HG03520 (cell line): ENCODE measurements at regions not wholly inside any gene's neighbourhood (a gene's known extent, or its start where the extent isn't known, plus 50 kb on each side); places are given as distances from the start of the nearest gene placed in this dataset.

Experiments used
- ATAC-seq: cut with Tn5 transposase; IDR thresholded peaks from one replicate; pipeline ENCODE4 v1.9.1; 2021; ENCODE audit warnings: mild to moderate bottlenecking, moderate library complexity; ENCODE audit not compliant: unreplicated experiment

DNA sequence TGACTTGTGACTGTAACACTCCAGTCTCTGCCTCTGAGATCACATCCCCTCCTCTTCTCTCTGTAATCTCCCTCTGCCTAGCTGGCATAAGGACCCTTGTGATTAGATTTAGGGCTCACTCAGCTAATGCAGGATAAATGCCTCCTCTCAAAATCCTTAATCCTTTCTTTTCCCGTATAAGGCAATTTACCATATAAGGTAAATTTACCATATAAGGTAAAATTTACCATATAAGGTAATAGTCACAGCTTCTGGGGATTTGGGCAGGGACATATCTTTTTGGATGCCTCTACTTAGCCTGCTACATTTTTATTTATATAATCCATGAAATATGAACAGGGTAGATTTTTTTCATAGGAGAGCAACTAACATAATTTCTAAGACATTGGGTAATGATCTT, 318.0 kb upstream of the PUM3 start:
- no peak for ATAC-seq

DNA sequence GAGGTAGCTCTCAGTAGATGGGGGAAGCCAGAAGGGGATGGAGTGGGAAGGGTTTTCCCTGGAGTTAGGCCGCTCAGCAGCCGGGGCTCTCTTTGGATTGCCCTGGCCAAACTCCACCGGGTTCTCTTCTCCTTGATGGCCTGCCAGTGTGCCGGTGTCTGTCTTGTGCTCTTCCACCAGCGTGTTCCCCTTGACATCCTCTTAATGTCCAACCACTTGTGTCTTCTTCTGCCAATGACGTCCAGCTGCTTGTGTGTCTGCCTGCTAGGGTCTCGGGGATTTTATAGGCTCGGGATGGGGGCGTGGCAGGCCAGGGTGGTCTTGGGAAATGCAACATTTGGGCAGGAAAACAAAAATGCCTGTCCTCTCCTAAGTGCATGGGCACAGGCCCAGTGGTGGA, 313.1 kb upstream of the PUM3 start:
- no peak for ATAC-seq

DNA sequence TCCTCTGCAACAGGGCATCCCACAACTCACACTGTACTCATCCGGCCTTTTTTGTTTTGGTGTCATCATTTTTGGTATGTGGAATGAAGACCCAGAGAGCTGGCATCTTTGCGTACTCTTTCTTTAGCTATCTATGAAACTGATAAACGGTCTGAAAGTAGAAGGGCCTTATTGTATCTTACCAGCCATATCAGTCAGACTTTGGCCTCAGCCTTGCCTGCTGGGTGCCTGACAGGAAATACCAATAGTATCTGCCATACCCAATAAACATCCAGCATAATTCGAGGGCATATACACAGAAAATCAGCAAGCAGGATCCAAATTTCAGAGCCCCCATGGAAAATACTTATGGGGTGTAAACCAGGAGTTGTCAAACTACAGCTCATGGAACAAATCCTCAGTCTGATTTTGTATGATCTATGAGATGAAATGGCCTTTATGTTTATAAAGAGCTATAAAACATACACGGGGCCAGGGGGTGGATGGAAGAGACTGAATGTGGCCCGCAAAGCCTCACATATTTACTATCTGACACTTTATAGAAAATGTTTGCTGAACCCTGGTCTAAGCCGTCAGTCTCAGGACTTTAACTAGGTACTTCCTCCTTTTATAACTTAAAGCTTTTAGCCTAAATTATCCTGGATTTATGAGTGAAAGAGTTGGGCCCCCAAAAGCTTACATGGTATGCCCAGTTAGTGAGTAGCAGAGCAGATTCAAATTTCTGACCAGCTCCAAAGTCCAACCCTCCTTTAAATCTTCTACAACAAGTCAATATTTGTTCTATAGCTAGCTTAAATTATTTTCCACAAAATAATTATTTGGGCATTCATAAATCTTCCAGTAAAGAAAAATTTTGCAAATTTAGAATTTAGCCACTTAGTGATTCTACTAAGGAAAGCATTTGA, 308.0 kb upstream of the PUM3 start:
- ATAC-seq: no peak

DNA sequence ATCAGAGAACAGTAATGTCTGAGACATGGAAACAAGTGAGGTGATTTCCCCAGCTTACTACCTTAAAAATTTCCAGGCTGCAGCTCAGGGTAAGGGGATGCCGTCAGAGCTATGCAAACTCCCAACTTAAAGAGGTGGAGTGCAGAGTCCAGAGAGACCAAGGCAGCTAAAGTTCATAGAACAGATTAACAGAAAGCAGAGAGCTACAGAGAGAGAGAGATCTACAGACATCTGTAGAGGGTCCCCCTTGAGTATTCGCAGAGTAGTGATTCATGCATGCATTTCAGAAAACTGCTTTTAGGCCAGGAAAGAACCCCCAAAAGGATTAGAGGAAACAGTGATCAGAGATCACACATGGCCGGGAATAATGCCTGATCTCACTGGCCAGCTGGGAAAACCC, 306.2 kb upstream of the PUM3 start:
- ATAC-seq: no peak

DNA sequence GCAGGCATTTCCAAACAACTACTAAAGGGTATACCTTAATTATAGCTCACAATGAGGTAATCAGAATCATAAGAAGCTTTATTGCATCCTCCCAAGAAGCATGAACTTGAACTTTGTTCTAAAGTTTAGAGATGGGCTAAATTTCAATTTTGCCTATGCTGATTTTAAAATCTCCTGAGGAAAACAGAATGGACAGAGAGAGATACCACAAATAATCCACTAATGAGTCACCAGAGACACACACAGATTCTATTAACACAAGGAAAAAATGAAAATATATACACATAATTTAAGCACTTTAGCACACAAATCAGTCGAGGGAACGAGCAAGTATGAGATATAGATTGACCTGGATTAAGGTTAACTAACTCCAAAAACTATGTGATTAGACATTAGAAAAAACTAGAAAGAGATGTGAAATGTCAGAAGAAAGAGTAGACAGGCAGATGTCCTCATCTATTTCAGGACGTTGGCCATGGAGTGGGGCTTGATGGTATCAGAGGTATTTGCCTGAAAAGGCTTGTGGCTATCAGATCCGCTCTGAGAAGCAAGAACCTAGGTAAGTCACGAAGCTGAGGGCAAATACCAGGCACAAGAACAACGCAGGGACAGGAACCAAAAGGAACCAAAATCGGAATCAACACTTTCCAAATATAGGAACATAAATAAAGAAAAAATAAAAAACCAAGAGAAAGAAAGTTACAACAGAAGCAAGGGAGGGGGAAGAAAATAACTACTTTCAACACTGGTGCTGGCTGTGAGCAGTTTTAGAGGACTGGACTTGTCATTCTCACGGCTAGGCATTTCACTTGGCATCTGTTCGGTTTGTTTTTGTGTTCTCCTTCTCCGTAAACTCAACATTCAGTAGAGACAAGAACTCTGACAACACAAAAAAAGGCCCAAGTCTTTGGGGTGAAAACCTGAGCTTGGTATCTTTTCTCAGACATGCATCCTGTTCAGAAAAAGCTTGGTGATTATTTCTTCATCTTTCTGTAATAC, 294.6 kb upstream of the PUM3 start:
- no peak for ATAC-seq

DNA sequence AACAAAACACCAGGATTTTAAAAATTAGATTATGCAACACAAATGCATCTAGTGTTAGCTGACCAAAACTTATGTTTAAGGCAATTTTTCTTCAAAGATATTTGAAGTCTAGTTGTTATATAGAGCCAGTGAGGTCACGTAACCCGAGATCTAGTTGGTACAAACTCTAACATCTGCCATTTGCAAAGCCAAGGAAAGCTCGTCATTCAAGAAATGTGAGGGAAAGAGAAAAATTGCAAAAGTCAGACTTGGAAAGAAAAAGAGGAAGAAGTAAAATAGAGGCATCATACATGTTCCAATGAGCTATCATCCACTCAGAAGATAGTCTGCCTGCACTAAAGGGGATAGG, 293.4 kb upstream of the PUM3 start:
- ATAC-seq: no peak

DNA sequence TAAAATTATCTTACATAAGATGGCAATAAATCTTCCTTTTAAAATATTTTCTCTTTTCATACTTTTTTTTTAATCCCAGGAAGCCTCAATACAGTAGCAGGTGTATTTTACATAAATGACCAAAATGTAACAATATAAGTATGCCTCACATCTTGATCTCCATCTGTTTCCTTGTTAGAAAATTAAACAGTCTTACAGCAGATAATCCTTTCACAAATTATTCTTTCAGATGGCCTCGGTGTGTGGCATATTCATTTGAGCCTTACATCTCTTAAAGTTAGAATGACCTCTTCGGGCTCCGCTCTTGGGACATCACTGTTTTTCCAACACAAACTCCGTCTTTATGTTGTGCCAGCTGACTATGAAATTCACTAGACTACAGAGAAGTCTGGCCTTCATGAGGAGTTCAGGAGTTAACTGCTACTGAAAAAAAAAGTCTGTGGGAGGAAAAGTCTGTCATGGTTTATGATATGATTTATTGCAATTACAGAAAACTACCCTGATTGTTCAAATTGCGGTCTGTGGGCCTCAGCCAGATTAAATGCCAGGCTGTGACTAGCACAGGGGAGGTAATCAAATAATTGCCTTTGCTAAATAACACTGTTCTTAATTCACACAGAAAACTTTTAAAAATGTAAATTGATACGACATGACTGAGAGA, 292.9 kb upstream of the PUM3 start:
- ATAC-seq: no peak

DNA sequence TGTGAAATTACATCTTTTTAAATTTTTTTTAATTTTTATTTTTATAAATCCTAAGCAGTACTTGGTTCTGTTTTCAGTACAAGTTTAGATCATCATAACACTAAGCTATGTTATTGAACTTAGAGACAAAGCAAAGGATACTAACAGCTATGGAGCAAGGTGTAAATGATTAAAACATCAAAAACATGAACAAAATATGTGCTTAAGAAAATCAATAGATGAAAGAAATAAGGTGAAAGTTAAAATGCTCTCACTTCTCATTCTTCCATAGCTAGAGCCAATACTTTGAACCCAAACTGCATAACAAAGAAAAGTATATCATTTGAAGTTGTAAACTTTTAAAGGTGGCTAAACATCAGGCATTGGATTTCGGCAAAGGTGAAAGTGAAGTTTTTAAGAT, 292.3 kb upstream of the PUM3 start:
- no peak for ATAC-seq

DNA sequence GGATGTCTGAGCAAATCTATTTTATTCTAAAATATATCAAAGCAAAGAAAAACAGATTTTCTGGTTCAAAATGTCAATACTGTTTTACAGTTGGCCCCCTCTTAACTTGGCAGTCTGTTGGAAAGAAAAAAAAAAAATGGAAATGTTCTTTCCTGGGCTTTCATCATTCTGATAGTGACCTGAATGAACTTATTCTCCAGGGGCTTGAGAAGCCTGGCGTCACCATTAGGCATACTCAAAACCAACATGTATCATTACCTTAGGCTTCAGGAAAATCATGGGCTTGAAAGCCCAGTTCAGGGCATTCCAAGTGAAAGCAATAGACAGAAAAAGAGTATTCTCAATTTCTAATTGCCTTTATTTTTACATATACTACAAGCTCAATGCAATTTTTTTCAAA, 283.7 kb upstream of the PUM3 start:
- ATAC-seq: no peak

DNA sequence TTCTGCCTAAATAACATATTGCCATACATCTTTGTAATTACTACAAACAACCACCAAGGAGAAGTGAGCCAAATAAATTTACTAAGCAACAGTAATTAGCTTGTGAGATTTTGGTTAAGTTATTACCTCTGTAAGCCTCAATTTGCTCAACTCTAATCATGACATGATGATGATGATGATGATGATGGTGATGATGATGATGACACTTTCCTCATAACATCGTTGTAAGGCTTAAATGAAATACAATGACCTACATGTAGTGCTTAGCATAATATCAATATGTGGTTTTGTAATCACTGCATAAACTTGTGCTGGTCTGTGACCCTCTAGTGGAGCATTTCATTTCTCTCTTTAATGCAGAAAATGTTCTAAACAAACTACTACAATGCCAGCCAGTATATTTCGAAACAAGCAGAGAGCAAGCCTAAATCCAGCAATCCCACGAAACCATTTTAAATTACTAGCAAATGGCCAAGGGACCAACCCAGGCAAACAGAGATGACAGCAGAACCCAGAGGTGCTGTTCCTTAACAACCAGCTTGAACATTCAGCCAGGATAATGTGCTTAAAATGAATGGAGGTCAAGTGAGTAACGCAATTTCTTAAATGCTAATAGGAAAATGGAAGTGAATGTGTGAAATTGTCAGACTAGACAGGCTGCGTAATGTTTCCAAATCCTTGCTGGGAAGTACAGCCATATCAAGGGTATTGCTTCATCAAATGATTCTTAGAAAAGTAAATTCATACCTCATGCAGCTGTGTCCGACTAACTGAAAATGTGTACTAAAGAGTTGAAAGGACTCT, 281.9 kb upstream of the PUM3 start:
- ATAC-seq: no peak

DNA sequence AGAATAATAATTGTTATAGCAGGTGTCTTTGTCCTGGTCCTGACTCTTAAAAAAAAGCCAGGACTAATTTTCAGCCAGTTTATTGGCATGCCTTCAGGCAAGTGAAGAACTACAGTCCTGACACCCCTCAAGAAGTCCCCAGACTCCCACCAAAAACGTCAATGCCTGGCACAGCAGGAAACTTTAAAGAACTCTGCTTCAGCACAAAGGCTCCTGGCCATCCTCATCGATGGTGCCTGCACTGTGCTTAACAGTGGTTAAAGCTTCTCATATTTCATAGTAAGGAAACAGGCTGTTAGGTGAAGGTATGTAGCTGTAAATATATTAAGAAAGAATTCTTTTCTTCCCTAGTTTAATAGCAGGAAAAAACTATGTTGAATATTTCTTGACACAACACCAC, 280.1 kb upstream of the PUM3 start:
- ATAC-seq: no peak

DNA sequence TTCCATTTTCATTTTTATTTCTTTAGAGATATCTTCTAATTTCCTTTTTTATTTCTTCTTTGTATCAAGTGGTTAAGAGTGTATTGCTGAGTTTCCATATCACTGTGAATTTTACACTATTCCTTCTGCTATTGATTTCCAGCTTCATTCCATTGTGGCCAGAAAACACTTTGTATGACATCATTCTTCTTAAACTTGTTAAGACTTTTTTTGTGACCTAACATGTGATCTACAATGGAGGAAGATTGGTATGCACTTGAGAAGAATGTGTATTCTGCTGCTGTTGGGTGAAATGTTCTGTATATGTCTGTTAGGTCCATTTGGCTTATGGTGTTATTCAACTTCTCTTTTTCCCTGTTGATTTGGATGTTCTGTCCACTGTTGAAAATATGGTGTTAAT, 274.2 kb upstream of the PUM3 start:
- no peak for ATAC-seq

DNA sequence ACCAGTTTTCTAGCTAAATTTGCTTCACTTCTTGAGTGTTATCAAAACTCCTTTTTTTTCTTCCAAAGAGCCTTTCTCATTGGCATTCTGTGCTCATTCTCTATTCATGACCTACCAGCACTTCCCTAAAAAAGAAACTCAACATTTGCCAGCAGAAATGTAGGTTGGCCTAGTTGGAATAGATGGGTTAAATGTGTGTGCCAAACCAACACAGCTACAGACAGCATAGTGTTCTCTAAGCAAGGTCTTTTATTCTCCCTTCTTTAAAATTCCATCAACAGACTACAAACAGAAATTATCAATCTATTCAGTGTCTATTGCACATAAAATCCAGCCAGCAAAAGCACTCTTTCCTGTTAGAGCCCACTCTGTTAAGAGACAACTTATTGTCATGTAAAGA, 255.8 kb upstream of the PUM3 start:
- no peak for ATAC-seq

DNA sequence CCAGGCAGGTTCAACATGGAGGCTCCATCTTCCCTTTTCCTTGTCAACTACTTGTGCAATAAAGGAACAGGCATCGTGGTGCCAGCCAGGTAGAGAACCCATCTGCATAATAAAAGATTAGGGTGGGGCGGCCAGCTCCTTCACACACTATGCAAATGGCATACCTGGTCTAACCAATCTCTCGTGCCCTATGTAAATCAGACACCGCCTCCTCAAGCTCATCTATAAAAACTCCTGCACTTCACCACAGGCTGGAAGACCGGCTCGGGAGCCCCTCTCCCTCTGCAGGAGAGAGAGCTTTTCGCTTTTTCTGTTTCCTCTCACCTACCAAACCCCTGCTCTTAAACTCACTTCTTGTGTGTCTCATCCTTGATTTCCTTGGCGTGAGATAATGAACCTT, 244.3 kb upstream of the PUM3 start:
- no peak for ATAC-seq

DNA sequence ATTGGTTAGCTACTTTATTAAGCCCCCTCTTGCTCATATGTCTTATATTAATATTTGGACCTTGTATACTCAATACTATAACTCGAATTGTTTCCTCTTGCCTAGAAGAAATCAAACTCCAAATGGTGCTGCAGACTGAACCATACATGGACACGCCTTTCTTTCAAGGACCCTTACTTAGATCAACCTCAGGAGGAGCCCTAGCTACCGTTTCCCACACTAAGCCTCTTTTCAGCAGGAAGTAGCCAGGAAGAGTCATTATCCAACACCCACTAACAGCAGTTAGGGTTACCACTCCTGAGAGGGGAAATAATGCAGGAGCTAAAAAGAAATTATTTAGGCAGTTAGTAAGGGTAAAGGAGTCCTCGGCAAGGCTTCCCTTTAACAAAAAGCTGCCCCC, 243.8 kb upstream of the PUM3 start:
- ATAC-seq: no peak

DNA sequence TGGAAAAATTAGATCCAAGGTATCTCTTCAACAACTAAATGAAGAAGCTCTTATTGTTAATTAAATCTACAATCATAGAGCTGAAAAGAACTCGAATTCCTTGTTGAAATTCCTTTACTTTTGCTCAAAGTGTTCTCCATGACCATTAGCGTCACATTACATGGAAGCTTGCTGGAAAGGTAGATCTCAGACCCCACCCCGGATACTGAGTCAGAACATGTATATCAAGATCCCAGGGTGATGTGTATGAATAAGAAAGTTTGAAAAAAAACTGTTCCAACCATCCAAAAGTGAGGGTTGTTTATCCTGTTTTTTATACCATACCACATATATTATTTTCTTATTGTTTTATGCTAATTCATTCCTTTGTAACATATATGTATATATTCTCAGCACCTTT, 237.1 kb upstream of the PUM3 start:
- ATAC-seq: no peak

DNA sequence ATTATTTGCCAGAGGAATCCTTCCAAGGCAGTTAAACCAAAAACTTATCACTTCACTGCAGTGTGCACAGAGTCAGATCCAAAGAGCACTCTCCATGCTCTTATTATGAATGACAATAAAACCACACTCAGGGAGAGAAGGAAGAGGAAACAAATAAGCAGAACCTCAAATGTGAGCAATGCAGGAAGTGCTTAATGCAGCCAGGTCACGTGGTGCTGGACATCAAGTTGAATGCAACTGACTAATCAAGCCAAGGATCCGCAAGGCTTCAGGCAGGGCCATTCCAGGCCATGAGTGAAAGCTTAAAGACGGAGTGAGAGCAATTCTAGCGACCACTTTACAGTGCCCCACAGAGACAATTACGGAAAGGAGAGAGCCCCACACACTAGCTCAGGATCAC, 230.4 kb upstream of the PUM3 start:
- no peak for ATAC-seq

DNA sequence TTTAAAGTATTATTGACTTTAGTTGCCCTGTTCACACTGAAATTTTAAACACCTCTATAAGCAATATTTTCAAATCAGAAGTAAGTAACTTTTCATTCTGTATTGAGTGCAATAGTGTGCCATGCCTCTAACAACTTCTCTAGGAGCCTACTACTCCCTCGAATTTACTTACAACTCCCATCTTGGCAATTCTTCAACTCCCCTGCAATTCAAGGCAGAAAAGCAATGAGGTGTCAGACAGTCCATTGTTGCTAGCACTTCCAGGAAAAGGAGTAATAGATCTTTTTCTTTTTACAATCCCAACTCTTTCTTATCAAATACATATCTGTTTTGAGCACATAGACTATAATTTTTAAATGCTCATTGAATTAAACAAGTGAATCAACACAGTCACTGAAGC, 222.7 kb upstream of the PUM3 start:
- ATAC-seq: no peak

DNA sequence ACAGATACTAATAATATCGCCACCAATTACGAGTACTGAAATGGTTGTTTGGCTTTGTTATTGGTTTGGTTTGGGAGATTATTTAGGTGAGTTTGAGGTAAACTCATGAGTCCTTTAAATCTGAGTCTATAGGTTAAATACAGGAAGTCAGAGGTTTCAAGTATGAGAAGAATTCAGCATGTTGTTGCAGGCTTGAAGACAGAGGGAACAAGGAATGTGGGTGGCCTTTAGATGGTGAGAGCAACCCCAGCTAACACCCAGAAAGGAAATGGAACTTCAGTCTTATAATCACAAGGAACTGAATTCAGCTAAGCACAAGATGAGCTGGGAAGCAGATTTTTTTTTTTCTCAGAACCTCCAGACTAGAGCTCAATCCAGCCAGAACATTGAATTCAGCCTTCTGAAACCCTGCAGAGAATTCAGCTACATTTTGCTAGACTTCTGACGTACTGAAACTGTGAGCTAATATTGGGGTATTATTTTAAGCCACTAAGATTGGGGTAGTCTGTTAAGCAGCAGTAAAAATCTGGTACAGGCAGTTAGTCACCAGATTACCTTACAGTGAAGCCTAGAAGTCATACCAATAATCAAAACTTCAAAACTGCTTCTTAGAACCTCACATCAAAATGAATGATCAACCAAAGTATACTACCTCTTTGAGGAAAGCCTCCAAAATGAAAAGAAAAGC, 216.0 kb upstream of the PUM3 start:
- no peak for ATAC-seq

DNA sequence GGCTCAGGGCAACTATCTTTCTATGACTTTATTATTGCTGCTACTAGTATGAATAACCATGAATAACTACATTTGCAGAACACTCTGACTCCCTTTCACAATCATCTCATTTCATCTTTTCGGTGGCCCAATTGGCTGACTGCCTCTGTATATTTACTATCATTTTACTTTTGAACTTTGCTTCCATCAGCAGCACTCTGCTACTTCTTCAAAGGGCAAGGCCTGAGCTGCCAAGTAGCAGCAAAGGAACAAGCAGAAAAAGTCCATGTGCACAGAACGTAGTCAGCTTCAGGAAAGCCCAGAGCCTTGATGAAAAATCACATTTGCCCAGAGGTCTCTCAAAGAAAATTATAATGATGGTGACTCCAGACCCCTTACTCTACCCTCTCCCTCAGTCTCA, 214.5 kb upstream of the PUM3 start:
- no peak for ATAC-seq
